Pancreas (tissue), 10 donors: ENCODE measurements at regions not wholly inside any gene's neighbourhood (a gene's known extent, or its start where the extent isn't known, plus 50 kb on each side); places are given as distances from the start of the nearest gene placed in this dataset.

Source experiments
- ATAC-seq, 4 donors: fragments of 200-7000 bp; cut with Tn5 transposase; one replicate each; pipeline versions ENCODE4 v1.8.0 to v1.9.1; 2020; ENCODE audit warnings: mild to moderate bottlenecking in 4 of 4, moderate library complexity in 4 of 4
- DNase-seq, 6 donors: peaks; one replicate each; pipeline ENCODE4 v3.0.0-alpha.2; 2020
- FAIRE-seq: peaks from 2 replicates; lab custom pipeline; 2012; peaks lifted over from hg19 to GRCh38; lab: Jason Lieb, UNC
- H3K27ac ChIP-seq, 4 donors: fragments of 200-600 bp; sonication (generic); 1 replicate in 3 of 4; 2 replicates in 1 of 4; pipeline versions ENCODE4 v1.5.0 to v1.8.0; 2020
- H3K27me3 ChIP-seq, 4 donors: fragments of 200-600 bp; one replicate each; pipeline ENCODE4 v1.8.0; 2021
- H3K36me3 ChIP-seq, 3 donors: fragments of 200-600 bp; sonication (generic) in 1 of 3; one replicate each; pipeline versions ENCODE4 v1.5.0 to v1.8.0; 2020 to 2021
- H3K4me1 ChIP-seq, 3 donors: fragments of 200-600 bp; one replicate each; pipeline ENCODE4 v1.8.0; 2021
- H3K4me3 ChIP-seq, 4 donors: fragments of 200-600 bp; sonication (generic) in 2 of 4; one replicate each; pipeline versions ENCODE4 v1.5.0 to v1.8.0; 2020 to 2021
- H3K9me3 ChIP-seq, 4 donors: fragments of 200-600 bp; one replicate each; pipeline ENCODE4 v1.8.0; 2021
- WGBS, 2 donors: extraction: QIAGEN DNeasy Blood & Tissue Kit; methylation state at CpG; one replicate each; pipeline ENCODE4 v1.1.7; 2013; 5-methylcytosine and 5-hydroxymethylcytosine counted together
- intact Hi-C, 3 donors: fragments of 100-400 bp; cut with DNase I; formaldehyde crosslinking; loops; one replicate each; pipeline versions ENCODE4 v1.11.1 to v1.14.2; 2022
- TF ChIP-seq, protein P1 (sequence below), 4 donors: fragments of 200-600 bp; sonication (generic) in 3 of 4; IDR thresholded peaks; one replicate each; pipeline versions ENCODE4 v1.5.0 to v1.8.0; 2021; ENCODE audit warnings: antibody characterized with exemption in 4 of 4
- donor health status: healthy with polysubstance abuse.
- donor health status: DM: no; HTN: no; CAD: no; lungs with moderate emphysema.
- donor health status: DM: no; HTN: no; CAD: no.
- donor health status: control.
- donor health status: control.
- donor health status: Bipolar disorder and iron deficiency.
- donor health status: DM: yes; HTN: yes; CAD: no.
- donor health status: DM: no; HTN: no; CAD: no.
- donor health status: DM: no; HTN: no; CAD: no.
- donor health status: DM: yes; HTN: yes; CAD: no.

DNA sequence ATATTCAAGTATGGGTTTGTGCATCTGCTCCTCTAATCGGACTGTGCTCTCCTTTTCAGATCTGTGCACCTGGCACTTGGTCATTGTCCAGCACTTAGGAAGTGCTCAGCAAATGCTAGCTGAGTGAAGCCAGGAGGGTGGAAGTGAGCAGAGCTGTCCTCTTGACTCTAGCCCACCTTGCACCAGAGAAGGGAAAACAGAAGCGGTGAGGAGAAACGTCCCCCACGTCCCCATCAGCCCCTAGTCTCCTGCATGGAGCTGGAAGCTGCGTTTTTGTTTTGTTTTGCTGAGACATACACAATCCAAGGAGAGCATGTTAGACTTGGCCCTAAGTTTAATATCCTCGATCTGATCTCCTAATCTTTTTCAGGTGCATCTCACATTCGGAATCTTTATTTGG lies 73.6 kb downstream of the EN1 start:
- H3K27me3 ChIP-seq: no peaks in the 10 kb centered on the region
- WGBS, 2 donors: 75 to 77% methylated on average over 7 of the region's 7 CpGs
- FAIRE-seq (no peak), ATAC-seq (no peak), DNase-seq (no peak)
- TF ChIP-seq, protein P1, sequence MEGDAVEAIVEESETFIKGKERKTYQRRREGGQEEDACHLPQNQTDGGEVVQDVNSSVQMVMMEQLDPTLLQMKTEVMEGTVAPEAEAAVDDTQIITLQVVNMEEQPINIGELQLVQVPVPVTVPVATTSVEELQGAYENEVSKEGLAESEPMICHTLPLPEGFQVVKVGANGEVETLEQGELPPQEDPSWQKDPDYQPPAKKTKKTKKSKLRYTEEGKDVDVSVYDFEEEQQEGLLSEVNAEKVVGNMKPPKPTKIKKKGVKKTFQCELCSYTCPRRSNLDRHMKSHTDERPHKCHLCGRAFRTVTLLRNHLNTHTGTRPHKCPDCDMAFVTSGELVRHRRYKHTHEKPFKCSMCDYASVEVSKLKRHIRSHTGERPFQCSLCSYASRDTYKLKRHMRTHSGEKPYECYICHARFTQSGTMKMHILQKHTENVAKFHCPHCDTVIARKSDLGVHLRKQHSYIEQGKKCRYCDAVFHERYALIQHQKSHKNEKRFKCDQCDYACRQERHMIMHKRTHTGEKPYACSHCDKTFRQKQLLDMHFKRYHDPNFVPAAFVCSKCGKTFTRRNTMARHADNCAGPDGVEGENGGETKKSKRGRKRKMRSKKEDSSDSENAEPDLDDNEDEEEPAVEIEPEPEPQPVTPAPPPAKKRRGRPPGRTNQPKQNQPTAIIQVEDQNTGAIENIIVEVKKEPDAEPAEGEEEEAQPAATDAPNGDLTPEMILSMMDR (IDR thresholded peaks at IDR 0.05): no peak
- intact Hi-C loops: no loop called here
- H3K4me1 ChIP-seq: peaks cover 0 to 5% (median 0%) of the 10 kb centered on the region in 3 donors
- H3K9me3 ChIP-seq: no peaks in the 10 kb centered on the region
- H3K4me3 ChIP-seq: no peak overlapping the region
- no peaks in the 10 kb centered on the region for H3K36me3 ChIP-seq
- no peak overlapping the region for H3K27ac ChIP-seq

DNA sequence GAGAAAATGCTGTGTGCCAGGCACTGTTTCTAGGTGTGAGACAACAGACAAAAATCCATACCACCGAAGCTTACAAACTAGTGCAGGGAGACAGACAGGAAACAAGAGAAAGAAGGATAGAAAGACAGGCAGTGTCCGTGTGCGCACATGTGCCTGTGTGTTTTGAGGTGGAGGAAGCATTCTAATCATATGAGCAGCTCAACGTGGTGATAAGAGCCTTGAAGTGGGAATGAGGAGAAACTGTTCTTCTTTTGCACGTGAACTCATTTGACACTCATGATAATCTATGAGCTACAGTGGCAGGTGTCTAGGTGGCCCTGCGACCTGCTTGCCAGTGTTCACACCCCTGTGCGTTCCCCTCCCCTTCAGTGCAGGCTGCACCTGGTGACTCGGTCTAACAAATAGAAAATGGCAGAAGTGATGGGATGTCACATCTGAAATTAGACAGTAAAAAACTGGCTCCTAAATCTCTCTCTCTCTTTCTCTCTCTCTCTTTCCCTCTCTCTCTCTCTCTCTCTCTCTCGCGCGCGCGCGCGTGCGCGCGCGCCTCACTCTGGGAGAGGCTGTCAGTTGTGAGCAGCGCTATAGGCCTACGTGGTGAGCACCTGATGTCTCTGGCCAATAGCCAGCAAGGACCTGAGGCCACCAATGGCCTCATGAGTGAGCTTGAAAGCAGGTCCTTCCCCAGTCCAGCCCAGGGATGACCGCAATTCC lies 74.8 kb downstream of the EN1 start:
- Histone ChIP-seq H3K27me3 (no peaks in the 10 kb centered on the region), H3K4me3 (no peak overlapping the region), H3K27ac (no peak overlapping the region), H3K36me3 (no peaks in the 10 kb centered on the region), H3K9me3 (no peaks in the 10 kb centered on the region), H3K4me1 (peaks cover 0 to 6% (median 5%) of the 10 kb centered on the region in 3 donors)
- ATAC-seq: no peak
- DNase-seq: no peak
- WGBS, 2 donors: 88 to 92% methylated on average over 20 to 22 of the region's 22 CpGs
- intact Hi-C loops: no loop called here
- TF ChIP-seq, protein P1 (IDR thresholded peaks at IDR 0.05): no peak
- no peak for FAIRE-seq

DNA sequence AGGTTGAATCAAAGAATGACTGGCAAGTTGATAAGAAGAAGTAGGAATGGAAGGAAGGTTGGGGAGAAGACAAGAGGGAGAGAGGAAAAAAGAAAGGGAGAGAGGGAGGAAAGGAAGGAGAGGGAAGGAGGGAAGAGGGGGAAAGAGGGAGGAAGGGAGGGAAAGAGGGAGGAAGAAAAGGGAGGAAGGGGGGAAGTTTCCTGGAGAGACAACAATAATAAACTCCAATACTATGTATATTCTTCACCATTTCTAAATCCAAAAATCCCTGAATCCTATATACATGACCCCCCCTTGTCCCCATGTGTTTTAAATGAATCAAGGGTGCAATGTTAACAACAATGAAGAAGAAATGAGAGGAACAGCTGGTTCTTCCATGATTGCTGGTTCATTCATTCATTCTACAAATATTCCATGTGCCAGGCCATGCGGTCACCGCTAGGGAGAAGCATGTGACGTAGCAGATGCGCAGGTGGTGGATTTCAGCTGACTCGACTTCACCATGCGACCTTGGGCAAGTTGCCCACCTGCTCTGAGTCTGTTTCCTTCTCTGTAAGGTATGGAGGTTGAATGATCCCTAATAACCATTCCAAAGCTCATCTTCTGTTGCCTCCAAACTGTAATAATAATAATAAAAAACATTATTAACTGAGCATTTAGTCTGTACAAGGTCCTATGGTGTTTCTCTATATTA lies 77.6 kb downstream of the EN1 start:
- TF ChIP-seq, protein P1 (IDR thresholded peaks at IDR 0.05): no peak
- H3K27me3 ChIP-seq: no peaks in the 10 kb centered on the region
- WGBS, 2 donors: 52 to 55% methylated on average over 6 of the region's 6 CpGs

DNA sequence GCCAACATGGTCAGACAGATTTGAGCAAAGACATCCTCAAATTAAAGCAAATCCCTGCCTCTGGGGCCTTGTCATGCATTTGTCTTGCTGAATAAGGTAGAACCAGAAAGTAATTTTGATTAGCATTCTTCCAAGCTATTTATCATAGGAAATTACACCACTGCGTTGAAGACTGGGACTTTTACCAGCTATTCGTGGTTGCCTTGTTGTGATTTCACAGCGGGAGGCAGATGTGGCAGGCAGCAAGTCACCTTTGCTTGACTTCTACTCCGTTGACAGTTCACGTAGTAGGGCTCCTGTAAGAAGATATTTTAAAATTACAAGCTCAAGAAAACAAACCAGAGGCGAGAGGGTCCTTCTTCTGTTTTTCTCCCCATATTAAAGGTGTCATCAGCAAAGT lies 80.6 kb downstream of the EN1 start:
- intact Hi-C loops: no loop called here
- H3K27ac ChIP-seq: no peak overlapping the region
- DNase-seq (no peak), FAIRE-seq (no peak), ATAC-seq (peak in 1 of 4 donors; percentile 50)
- TF ChIP-seq, protein P1 (IDR thresholded peaks at IDR 0.05): no peak
- H3K9me3 ChIP-seq: no peaks in the 10 kb centered on the region
- no peaks in the 10 kb centered on the region for H3K36me3 ChIP-seq
- 53 to 57% methylated on average over 6 of the region's 6 CpGs for WGBS, 2 donors
- no peak overlapping the region for H3K4me3 ChIP-seq
- no peaks in the 10 kb centered on the region for H3K27me3 ChIP-seq
- peaks cover 0 to 6% (median 0%) of the 10 kb centered on the region in 3 donors for H3K4me1 ChIP-seq

More for the DNA sequence above, 77.6 kb downstream of the EN1 start:
- peaks cover 0 to 6% (median 0%) of the 10 kb centered on the region in 3 donors for H3K4me1 ChIP-seq
- no peaks in the 10 kb centered on the region for H3K9me3 ChIP-seq
- FAIRE-seq: no peak
- H3K4me3 ChIP-seq: no peak overlapping the region
- ATAC-seq: peak in 2 of 4 donors; percentile 39 to 47
- peak in 4 of 6 donors; percentile 29 to 77 (median 58) for DNase-seq
- no peaks in the 10 kb centered on the region for H3K36me3 ChIP-seq
- H3K27ac ChIP-seq: no peak overlapping the region
- intact Hi-C loops: no loop called here

DNA sequence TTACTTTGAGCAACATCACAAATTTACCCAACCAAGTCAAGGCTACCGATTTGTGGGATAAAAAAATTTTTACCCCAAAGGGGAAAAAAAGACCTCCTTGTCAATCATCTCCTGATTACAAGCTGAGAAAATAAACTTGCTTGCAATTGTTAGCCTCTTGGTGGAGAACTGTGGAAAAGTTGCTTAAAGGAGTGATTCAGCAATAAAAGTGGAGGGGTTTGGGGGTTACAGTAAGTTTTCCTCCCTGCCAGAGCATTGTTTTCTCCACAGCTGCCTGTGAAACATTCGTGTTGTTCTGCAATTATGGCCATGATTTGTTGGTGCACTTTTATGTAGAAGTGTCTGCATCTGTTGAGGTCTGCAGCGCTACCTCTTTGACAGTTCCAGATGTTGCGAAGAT lies 82.6 kb downstream of the EN1 start:
- H3K4me3 ChIP-seq: no peak overlapping the region
- WGBS, 2 donors: 84 to 90% methylated on average over 4 of the region's 4 CpGs
- peaks cover 0 to 6% (median 0%) of the 10 kb centered on the region in 3 donors for H3K4me1 ChIP-seq
- DNase-seq (no peak), ATAC-seq (no peak), FAIRE-seq (no peak)
- TF ChIP-seq, protein P1 (IDR thresholded peaks at IDR 0.05): no peak
- H3K27ac ChIP-seq: no peak overlapping the region
- intact Hi-C loops: no loop called here
- H3K27me3 ChIP-seq: no peaks in the 10 kb centered on the region
- H3K36me3 ChIP-seq: no peaks in the 10 kb centered on the region
- H3K9me3 ChIP-seq: no peaks in the 10 kb centered on the region
